CD4-positive, CD25-positive, alpha-beta regulatory T cell (primary cell): ENCODE measurements at regions not wholly inside any gene's neighbourhood (a gene's known extent, or its start where the extent isn't known, plus 50 kb on each side); places are given as distances from the start of the nearest gene placed in this dataset.

Experiments
- ATAC-seq, 2 donors: fragments of 150-1000 bp; cut with Tn5 transposase; one replicate each; pipeline ENCODE4 v1.10.0; 2021; ENCODE audit warnings: low read depth in 2 of 2, moderate number of reproducible peaks in 2 of 2, moderate library complexity in 1 of 2
- DNase-seq, 3 donors: peaks; one replicate each; pipeline versions ENCODE4 v3.0.0 to v3.0.0-alpha.2; 2012 to 2022; ENCODE audit warnings: mixed read lengths in 1 of 3
- H3K27ac ChIP-seq: one replicate; pipeline ENCODE4 v1.7.0; 2013; ENCODE audit warnings: mild to moderate bottlenecking, low read length; ENCODE audit not compliant: insufficient read depth, poor library complexity, severe bottlenecking
- H3K27me3 ChIP-seq: one replicate; pipeline ENCODE4 v1.7.0; 2013; ENCODE audit warnings: low read length; ENCODE audit not compliant: control insufficient read depth, insufficient read depth
- H3K36me3 ChIP-seq: one replicate; pipeline ENCODE4 v1.7.0; 2013; ENCODE audit warnings: mild to moderate bottlenecking, low read length, moderate library complexity; ENCODE audit not compliant: control insufficient read depth, insufficient read depth
- H3K4me1 ChIP-seq: 2 replicates; pipeline ENCODE4 v1.7.0; 2013; ENCODE audit warnings: mild to moderate bottlenecking, low read length; ENCODE audit not compliant: insufficient read depth, control insufficient read depth, poor library complexity, severe bottlenecking
- H3K4me3 ChIP-seq: one replicate; pipeline ENCODE4 v1.7.0; 2013; ENCODE audit warnings: low read depth, mild to moderate bottlenecking, low read length, moderate library complexity
- H3K9me3 ChIP-seq, 2 experiments: 1 replicate in 1 of 2; 2 replicates in 1 of 2; pipeline ENCODE4 v1.7.0; 2013; ENCODE audit warnings: low read length in 2 of 2, mild to moderate bottlenecking in 1 of 2, moderate library complexity in 1 of 2; ENCODE audit not compliant: control insufficient read depth in 2 of 2
- H3K27ac Mint-ChIP-seq, 3 donors: one replicate each; pipeline ENCODE4 v1.8.0; 2020 to 2022; ENCODE audit warnings: mild to moderate bottlenecking in 3 of 3, mixed read lengths in 3 of 3, moderate library complexity in 2 of 3
- H3K27me3 Mint-ChIP-seq: one replicate; pipeline ENCODE4 v1.8.0; 2022; ENCODE audit warnings: mild to moderate bottlenecking, mixed read lengths
- H3K36me3 Mint-ChIP-seq: one replicate; pipeline ENCODE4 v1.8.0; 2020; ENCODE audit warnings: mixed read lengths
- H3K4me1 Mint-ChIP-seq, 4 donors: one replicate each; pipeline ENCODE4 v1.8.0; 2020 to 2022; ENCODE audit warnings: mixed read lengths in 4 of 4, mild to moderate bottlenecking in 1 of 4
- H3K4me3 Mint-ChIP-seq, 4 donors: one replicate each; pipeline ENCODE4 v1.8.0; 2020 to 2022; ENCODE audit warnings: mild to moderate bottlenecking in 4 of 4, mixed read lengths in 4 of 4, moderate library complexity in 3 of 4
- H3K9me3 Mint-ChIP-seq, 7 donors: one replicate each; pipeline ENCODE4 v1.8.0; 2020 to 2022; ENCODE audit warnings: mixed read lengths in 7 of 7, mild to moderate bottlenecking in 3 of 7, moderate library complexity in 2 of 7

GRCh38 chr4:81891005-81891996 is 419.6 kb upstream of the RASGEF1B start:
- H3K27ac ChIP-seq, result no peak overlapping the region

DNA sequence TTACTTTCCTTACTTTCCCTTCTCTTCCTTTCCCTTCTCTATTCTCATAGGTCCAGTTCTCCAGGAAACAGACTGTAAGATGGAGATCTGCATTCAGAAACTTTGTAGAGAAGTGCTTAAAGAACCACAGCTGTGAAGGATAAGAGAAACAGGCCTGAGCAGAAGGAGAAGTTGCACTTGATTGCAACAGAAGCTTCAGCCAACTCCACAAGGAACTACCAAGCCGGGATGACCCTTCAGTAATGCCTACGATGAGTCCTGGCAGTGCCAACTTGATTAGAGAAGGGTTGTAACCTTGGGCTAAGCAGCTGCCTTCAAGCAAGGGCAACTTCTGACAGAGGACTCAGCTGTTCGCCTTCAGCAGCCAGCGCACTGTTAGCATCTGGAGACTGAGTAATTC is 413.3 kb upstream of the RASGEF1B start:
- Mint-ChIP-seq H3K36me3 (no peaks in the 10 kb centered on the region), H3K9me3 (peaks cover 0 to 3% (median 0%) of the 10 kb centered on the region in 7 donors), H3K27ac (no peak overlapping the region), H3K27me3 (peaks cover 9% of the 10 kb centered on the region), H3K4me3 (no peak overlapping the region), H3K4me1 (peaks cover 0 to 3% (median 0%) of the 10 kb centered on the region in 4 donors)
- DNase-seq (no peak), ATAC-seq (no peak)
- no peaks in the 10 kb centered on the region for H3K36me3 ChIP-seq
- no peaks in the 10 kb centered on the region for H3K27me3 ChIP-seq
- no peak overlapping the region for H3K27ac ChIP-seq
- no peak overlapping the region for H3K4me3 ChIP-seq
- H3K9me3 ChIP-seq, result no peaks in the 10 kb centered on the region
- H3K4me1 ChIP-seq, result no peaks in the 10 kb centered on the region

More at GRCh38 chr4:81891005-81891996, 419.6 kb upstream of the RASGEF1B start:
- Histone ChIP-seq H3K27me3 (no peaks in the 10 kb centered on the region), H3K9me3 (no peaks in the 10 kb centered on the region), H3K4me1 (no peaks in the 10 kb centered on the region), H3K36me3 (no peaks in the 10 kb centered on the region), H3K4me3 (no peak overlapping the region)
- H3K4me3 Mint-ChIP-seq, result no peak overlapping the region
- no peak for ATAC-seq
- no peak overlapping the region for H3K27ac Mint-ChIP-seq
- no peak for DNase-seq
- peaks cover 5% of the 10 kb centered on the region for H3K27me3 Mint-ChIP-seq
- no peaks in the 10 kb centered on the region for H3K36me3 Mint-ChIP-seq
- peaks cover 0 to 3% (median 0%) of the 10 kb centered on the region in 7 donors for H3K9me3 Mint-ChIP-seq
- no peaks in the 10 kb centered on the region for H3K4me1 Mint-ChIP-seq

DNA sequence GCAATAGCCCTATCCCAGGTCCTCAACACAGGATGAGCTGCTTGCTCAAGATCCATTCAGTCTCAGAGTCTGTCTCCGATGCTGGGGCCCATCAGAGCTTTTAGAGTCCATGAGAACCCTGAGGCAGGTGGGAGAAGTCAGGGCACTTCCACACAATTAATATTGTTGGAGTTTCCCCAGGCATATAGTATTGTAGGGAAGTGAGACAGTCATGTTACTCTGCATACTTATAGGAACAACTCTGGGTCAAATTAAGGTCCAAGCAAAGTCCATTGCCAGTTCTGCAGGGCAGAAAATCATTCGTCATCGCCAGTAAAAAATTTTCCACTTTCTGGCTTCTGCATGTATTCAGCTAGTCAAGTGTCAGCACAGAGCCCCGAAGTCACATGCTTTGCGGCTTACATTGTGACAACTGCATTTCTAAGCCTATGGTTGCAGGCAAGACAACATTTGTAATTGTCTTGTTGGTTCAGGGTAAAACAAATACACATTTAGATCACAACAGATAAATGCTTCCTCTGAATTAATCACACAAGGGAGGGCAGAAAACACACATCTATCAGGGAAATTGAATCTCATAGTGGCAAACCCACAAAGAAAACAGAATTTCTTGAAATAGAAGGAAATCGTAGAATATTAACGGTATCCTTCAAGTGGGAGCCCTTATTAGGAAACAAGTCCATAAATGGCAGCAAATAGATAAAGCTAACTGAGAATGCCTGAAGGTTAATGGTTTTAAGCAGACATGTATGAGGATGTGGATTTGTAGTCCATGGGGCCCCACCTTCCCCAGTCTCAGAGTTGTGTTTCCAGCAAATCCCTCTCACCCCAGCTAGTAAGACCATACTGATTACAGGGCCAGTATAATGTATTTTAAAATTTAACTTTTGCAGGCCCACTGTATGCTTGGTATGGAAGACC is 412.1 kb upstream of the RASGEF1B start:
- peaks cover 0 to 1% (median 0%) of the 10 kb centered on the region in 7 donors for H3K9me3 Mint-ChIP-seq
- H3K27me3 Mint-ChIP-seq, result peaks cover 4% of the 10 kb centered on the region
- H3K4me1 Mint-ChIP-seq, result peaks cover 0 to 3% (median 0%) of the 10 kb centered on the region in 4 donors
- Histone ChIP-seq H3K4me3 (no peak overlapping the region), H3K4me1 (no peaks in the 10 kb centered on the region), H3K36me3 (no peaks in the 10 kb centered on the region), H3K27me3 (no peaks in the 10 kb centered on the region), H3K27ac (no peak overlapping the region), H3K9me3 (no peaks in the 10 kb centered on the region)
- H3K27ac Mint-ChIP-seq, result no peak overlapping the region
- H3K4me3 Mint-ChIP-seq, result no peak overlapping the region
- ATAC-seq, result no peak
- DNase-seq, result no peak
- no peaks in the 10 kb centered on the region for H3K36me3 Mint-ChIP-seq

DNA sequence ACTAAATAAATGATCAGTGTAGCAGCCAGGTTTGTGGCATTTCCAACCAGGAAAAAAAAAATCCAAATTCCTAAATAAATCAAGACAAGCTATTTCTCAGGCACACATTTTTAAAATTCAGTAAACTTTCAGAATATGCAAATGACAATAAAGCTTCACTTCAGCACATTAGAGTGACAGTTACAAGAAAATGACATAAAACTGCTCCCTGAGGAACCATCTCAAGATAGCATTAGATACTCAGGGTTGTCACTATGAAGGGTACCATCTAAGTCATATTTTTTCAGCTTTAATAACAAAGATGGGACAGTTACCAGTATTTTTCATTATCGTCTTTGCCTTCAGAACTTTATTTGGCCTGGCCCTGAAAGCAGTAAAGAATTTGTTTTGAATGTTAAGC is 411.3 kb upstream of the RASGEF1B start:
- no peak for ATAC-seq
- Mint-ChIP-seq H3K4me1 (peaks cover 0 to 3% (median 0%) of the 10 kb centered on the region in 4 donors), H3K36me3 (no peaks in the 10 kb centered on the region)

GRCh38 chr4:81881855-81882621 is 410.3 kb upstream of the RASGEF1B start:
- no peak for ATAC-seq
- no peak overlapping the region for H3K27ac ChIP-seq
- H3K27ac Mint-ChIP-seq, result no peak overlapping the region
- H3K9me3 ChIP-seq, result no peaks in the 10 kb centered on the region
- H3K4me1 Mint-ChIP-seq, result peaks cover 0 to 3% (median 0%) of the 10 kb centered on the region in 4 donors
- H3K4me3 Mint-ChIP-seq, result no peak overlapping the region
- H3K4me3 ChIP-seq, result no peak overlapping the region
- H3K4me1 ChIP-seq, result no peaks in the 10 kb centered on the region
- H3K36me3 ChIP-seq, result no peaks in the 10 kb centered on the region
- no peaks in the 10 kb centered on the region for H3K27me3 ChIP-seq
- H3K36me3 Mint-ChIP-seq, result no peaks in the 10 kb centered on the region
- H3K9me3 Mint-ChIP-seq, result peaks cover 0 to 2% (median 0%) of the 10 kb centered on the region in 7 donors
- peaks cover 4% of the 10 kb centered on the region for H3K27me3 Mint-ChIP-seq
- no peak for DNase-seq

More for the DNA sequence above, 411.3 kb upstream of the RASGEF1B start:
- no peak for DNase-seq
- H3K9me3 Mint-ChIP-seq, result peaks cover 0 to 2% (median 0%) of the 10 kb centered on the region in 7 donors
- Histone ChIP-seq H3K4me3 (no peak overlapping the region), H3K27ac (no peak overlapping the region), H3K36me3 (no peaks in the 10 kb centered on the region), H3K9me3 (no peaks in the 10 kb centered on the region), H3K4me1 (no peaks in the 10 kb centered on the region), H3K27me3 (no peaks in the 10 kb centered on the region)
- no peak overlapping the region for H3K27ac Mint-ChIP-seq
- H3K27me3 Mint-ChIP-seq, result peaks cover 4% of the 10 kb centered on the region
- no peak overlapping the region for H3K4me3 Mint-ChIP-seq

- Mint-ChIP-seq H3K4me3 (no peak overlapping the region), H3K27me3 (peaks cover 22% of the 10 kb centered on the region), H3K36me3 (no peaks in the 10 kb centered on the region)
These were observed 404.4 kb upstream of the RASGEF1B start for GRCh38 chr4:81876106-81876505.

More at GRCh38 chr4:81876106-81876505, 404.4 kb upstream of the RASGEF1B start:
- H3K4me3 ChIP-seq, result no peak overlapping the region
- H3K36me3 ChIP-seq, result no peaks in the 10 kb centered on the region
- H3K9me3 Mint-ChIP-seq, result peaks cover 0 to 2% (median 0%) of the 10 kb centered on the region in 7 donors
- H3K4me1 ChIP-seq, result no peaks in the 10 kb centered on the region
- H3K27ac ChIP-seq, result no peak overlapping the region
- DNase-seq (no peak), ATAC-seq (no peak)
- H3K9me3 ChIP-seq, result no peaks in the 10 kb centered on the region
- no peaks in the 10 kb centered on the region for H3K27me3 ChIP-seq
- H3K4me1 Mint-ChIP-seq, result no peaks in the 10 kb centered on the region
- H3K27ac Mint-ChIP-seq, result no peak overlapping the region
